Left ventricle myocardium inferior (tissue), 1 donor: ENCODE measurements at regions not wholly inside any gene's neighbourhood (a gene's known extent, or its start where the extent isn't known, plus 50 kb on each side); places are given as distances from the start of the nearest gene placed in this dataset.

Source experiments
- DNase-seq: peaks from one replicate; pipeline ENCODE4 v3.0.0-alpha.2; 2020
- H3K27ac ChIP-seq: fragments of 200-600 bp; replicated peaks from 2 replicates; pipeline ENCODE4 v1.8.0; 2021
- H3K27me3 ChIP-seq: fragments of 200-600 bp; 2 replicates; pipeline ENCODE4 v1.8.0; 2021; ENCODE audit warnings: low read depth
- H3K36me3 ChIP-seq: fragments of 200-600 bp; 2 replicates; pipeline ENCODE4 v1.8.0; 2021
- H3K4me1 ChIP-seq: fragments of 200-600 bp; 2 replicates; pipeline ENCODE4 v1.8.0; 2021
- H3K4me3 ChIP-seq: fragments of 200-600 bp; 2 replicates; pipeline ENCODE4 v1.8.0; 2021; ENCODE audit warnings: mild to moderate bottlenecking, moderate library complexity
- H3K9me3 ChIP-seq: fragments of 200-600 bp; replicated peaks from 2 replicates; pipeline ENCODE4 v1.8.0; 2021
- intact Hi-C: fragments of 100-400 bp; cut with micrococcal nuclease; formaldehyde crosslinking; loops from one replicate; pipeline ENCODE4 v1.11.0; 2022
- TF ChIP-seq, protein P1 (sequence below): fragments of 200-600 bp; IDR thresholded peaks from 2 replicates; pipeline ENCODE4 v1.8.0; 2021; ENCODE audit warnings: antibody characterized with exemption, mild to moderate bottlenecking, borderline replicate concordance
- donor health status: DM: no; HTN: yes; CAD: no; lungs with severe emphysema.

DNA sequence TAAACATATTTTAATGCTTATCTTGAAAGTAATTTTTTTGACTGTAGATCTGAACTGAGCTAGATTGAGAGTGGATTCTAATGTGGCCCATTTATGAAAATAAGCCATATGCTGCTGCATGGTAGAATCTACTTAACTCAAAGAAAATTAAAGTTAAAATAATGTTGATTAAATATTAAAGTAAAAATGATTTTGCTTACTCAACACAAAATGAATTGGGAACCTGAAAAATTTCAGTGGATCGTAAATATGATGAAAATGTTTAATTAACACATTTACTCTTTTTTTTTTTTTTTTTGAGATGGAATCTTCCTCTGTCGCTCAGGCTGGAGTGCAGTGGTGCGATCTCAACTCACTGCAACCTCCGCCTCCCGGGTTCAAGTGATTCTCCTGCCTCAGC is 144.5 kb upstream of the HMGN3 start:
- no peak overlapping the region for H3K4me3 ChIP-seq
- H3K27me3 ChIP-seq = no peaks in the 10 kb centered on the region
- no peak overlapping the region for H3K27ac ChIP-seq
- no peak for DNase-seq
- TF ChIP-seq, protein P1, sequence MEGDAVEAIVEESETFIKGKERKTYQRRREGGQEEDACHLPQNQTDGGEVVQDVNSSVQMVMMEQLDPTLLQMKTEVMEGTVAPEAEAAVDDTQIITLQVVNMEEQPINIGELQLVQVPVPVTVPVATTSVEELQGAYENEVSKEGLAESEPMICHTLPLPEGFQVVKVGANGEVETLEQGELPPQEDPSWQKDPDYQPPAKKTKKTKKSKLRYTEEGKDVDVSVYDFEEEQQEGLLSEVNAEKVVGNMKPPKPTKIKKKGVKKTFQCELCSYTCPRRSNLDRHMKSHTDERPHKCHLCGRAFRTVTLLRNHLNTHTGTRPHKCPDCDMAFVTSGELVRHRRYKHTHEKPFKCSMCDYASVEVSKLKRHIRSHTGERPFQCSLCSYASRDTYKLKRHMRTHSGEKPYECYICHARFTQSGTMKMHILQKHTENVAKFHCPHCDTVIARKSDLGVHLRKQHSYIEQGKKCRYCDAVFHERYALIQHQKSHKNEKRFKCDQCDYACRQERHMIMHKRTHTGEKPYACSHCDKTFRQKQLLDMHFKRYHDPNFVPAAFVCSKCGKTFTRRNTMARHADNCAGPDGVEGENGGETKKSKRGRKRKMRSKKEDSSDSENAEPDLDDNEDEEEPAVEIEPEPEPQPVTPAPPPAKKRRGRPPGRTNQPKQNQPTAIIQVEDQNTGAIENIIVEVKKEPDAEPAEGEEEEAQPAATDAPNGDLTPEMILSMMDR = no peak
- H3K9me3 ChIP-seq = no peaks in the 10 kb centered on the region
- intact Hi-C loops = no loop called here
- peaks cover 12% of the 10 kb centered on the region for H3K4me1 ChIP-seq
- H3K36me3 ChIP-seq = no peaks in the 10 kb centered on the region

DNA sequence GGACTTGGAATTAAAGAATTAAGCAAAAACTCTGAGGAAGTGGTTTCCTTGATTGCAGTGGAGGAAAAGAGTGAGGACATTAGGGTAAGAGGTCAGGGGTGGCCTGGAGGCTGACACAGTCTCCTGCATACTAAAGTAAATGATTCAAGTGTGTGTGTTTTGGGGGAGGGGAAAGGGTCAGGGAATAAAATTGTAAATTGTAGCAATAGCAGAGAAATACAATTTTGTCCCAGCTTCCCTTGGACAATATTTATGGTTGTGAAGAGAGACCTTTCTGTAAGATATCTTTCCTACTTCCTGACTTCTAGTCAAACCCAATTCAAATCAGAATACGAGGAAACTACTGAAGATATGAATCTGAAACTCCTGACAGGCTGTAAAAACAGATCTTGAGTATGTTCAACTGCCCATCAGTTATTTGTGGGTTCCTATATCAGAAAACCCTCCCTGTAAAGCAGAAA is 143.4 kb upstream of the HMGN3 start:
- TF ChIP-seq, protein P1 = no peak
- Histone ChIP-seq H3K36me3 (no peaks in the 10 kb centered on the region), H3K9me3 (no peaks in the 10 kb centered on the region), H3K27me3 (no peaks in the 10 kb centered on the region), H3K27ac (peak overlapping the region; percentile 15), H3K4me3 (no peak overlapping the region), H3K4me1 (peaks cover 12% of the 10 kb centered on the region)
- DNase-seq = no peak
- intact Hi-C loops = no loop called here

DNA sequence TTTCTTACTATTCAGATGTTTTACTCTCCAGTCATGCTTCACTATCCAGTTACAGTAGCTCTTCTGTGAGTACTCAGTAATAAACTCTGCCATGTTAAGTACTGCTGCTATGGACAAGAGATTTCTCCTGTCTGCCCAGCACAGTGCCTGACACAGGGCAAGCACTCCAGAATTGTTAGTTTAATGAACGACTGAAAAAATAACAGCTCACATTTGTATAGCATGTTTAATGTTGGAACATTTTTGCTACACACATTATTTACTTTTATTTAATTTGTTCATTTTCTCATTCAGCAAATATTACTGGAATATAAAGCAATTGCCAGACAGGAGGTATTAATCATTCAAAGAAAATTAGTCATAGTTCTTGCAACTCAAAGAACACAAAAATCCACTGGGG is 142.6 kb upstream of the HMGN3 start:
- H3K9me3 ChIP-seq = no peaks in the 10 kb centered on the region
- H3K36me3 ChIP-seq = no peaks in the 10 kb centered on the region
- H3K27ac ChIP-seq = no peak overlapping the region
- no peaks in the 10 kb centered on the region for H3K27me3 ChIP-seq
- H3K4me1 ChIP-seq = peaks cover 12% of the 10 kb centered on the region
- H3K4me3 ChIP-seq = no peak overlapping the region
- TF ChIP-seq, protein P1 = no peak
- intact Hi-C loops = no loop called here
- no peak for DNase-seq

DNA sequence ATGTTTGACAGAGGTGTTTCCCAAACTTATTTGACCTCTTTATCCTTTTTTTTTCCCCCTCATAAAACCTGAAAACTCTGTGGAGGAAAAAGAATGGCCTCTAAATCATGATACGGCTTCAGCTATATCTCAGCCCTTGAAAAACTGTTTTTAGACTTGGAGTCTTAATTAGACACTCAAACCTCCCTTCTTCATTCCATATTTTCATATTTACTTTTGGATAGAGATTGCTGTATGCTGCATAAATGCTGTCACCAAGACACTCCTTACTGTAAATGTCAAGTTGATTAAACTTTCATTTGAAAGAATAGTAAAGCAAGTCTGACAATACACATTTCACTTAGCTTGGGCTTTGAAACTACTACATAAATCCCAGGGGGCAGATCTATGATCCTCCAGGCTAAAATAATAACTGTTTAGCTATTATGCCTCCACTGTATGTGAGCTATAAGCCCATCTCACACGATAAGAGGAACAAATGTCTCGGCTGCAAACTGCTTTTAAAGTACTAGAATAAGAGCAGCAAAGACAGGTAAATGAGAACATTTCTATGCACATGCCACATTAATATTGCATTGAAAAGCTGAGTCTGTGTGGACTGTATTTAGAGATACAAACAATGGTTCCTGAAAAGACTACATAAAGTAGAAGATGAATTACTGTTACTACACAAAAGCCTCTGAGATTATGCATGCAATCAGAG is 141.3 kb upstream of the HMGN3 start:
- no peak for DNase-seq

DNA sequence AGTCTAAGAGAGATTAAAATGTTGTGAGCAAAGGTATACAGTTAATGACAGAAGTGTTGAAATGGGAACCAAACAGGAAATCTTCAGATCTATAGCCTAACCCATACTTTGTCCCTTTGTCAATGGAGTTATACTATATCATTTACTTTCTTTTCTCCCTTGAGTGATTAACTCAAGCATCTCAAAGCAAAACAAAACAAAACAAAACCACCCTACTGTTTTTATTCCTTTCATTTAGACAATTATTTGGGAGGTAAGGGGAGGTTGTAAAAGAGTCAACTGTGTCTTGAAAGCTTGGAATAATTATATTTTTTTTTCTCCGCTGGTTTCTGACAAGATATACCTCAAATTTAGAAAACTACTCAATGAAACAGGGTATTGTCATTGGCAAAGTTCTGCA is 139.8 kb upstream of the HMGN3 start:
- H3K4me1 ChIP-seq = peaks cover 12% of the 10 kb centered on the region
- H3K9me3 ChIP-seq = peaks cover 20% of the 10 kb centered on the region
- DNase-seq = no peak
- no peaks in the 10 kb centered on the region for H3K27me3 ChIP-seq
- TF ChIP-seq, protein P1 = no peak
- intact Hi-C loops = no loop called here
- H3K27ac ChIP-seq = no peak overlapping the region
- no peaks in the 10 kb centered on the region for H3K36me3 ChIP-seq
- H3K4me3 ChIP-seq = no peak overlapping the region

More for the DNA sequence above, 141.3 kb upstream of the HMGN3 start:
- Histone ChIP-seq H3K36me3 (no peaks in the 10 kb centered on the region), H3K27me3 (no peaks in the 10 kb centered on the region), H3K27ac (no peak overlapping the region), H3K4me3 (no peak overlapping the region), H3K4me1 (peaks cover 12% of the 10 kb centered on the region), H3K9me3 (peaks cover 5% of the 10 kb centered on the region)
- intact Hi-C loops = no loop called here
- TF ChIP-seq, protein P1 = no peak
